ENCODE measurements at regions not wholly inside any gene's neighbourhood (a gene's known extent, or its start where the extent isn't known, plus 50 kb on each side); places are given as distances from the start of the nearest gene placed in this dataset.
"Not testable (repeated sequence)": the region's sequence is repeated elsewhere in the genome, so short reads cannot be mapped to it uniquely, and the experiment has no call there.

DNA sequence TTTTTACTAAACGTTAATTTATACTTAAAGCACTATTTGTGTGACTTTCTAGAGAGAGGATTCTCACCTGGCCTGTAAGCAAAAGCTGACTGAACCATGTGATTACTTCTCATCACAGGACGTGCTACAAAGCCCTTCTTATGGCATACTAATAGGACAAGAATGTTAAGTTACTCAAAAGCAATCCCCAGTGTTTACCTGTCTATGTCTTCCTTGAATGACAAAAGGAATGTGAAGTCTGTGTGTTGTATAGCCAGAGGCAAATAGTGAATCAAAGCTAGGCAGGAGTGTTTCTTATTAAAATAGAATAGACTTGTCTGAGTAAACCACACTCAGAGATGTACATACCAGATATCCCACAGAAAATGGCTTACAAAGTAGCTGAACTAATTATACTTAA is 1465.5 kb downstream of the SUCLG1 start:
- Histone ChIP-seq H3K27ac (ENCODE audit: low read depth, low read length) (no peak overlapping the region), H3K9me3 (ENCODE audit: control insufficient read depth in 1 of 2, low read length in 2 of 2) (no peaks in the 10 kb centered on the region), H3K36me3 (ENCODE audit: insufficient read depth, low read length) (no peaks in the 10 kb centered on the region), H3K27me3 (ENCODE audit: insufficient read depth, low read length) (no peaks in the 10 kb centered on the region), H3K4me1 (ENCODE audit: insufficient read depth, low read length) (no peaks in the 10 kb centered on the region), H3K4me3 (ENCODE audit: low read length in 2 of 2) (no peak overlapping the region)
- Mint-ChIP-seq H3K27ac (no peak overlapping the region), H3K9me3 (peaks cover 0 to 18% (median 4%) of the 10 kb centered on the region in 8 donors), H3K36me3 (no peaks in the 10 kb centered on the region), H3K4me1 (no peaks in the 10 kb centered on the region), H3K27me3 (no peaks in the 10 kb centered on the region), H3K4me3 (no peak overlapping the region)
- intact Hi-C loops (cut with micrococcal nuclease) = no loop called here
- POLR2A ChIA-PET (ENCODE audit: partially characterized antibody) = no interaction called here
- DNase-seq = no peak
- CTCF ChIA-PET (ENCODE audit: partially characterized antibody) = no interaction called here

DNA sequence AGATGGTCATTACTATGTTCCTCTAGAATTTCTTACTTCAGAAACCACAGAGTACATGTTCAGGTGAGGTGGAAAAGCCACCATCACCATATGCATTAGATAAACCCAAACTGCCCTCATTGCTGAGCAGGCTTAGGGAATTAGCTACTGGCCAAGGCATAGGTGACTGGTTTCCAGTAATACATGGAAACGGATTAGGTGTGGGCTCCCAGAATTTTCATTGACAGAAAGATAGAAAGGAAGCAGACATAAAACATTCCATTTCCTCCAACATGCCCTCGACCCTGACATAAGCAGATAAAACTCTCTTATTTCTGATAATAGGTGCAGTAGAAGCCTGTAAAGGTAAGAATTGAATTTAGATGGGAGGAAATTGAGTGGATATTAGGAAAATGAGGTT is 1466.1 kb downstream of the SUCLG1 start:
- Mint-ChIP-seq H3K27ac (no peak overlapping the region), H3K9me3 (peaks cover 0 to 18% (median 4%) of the 10 kb centered on the region in 8 donors), H3K27me3 (no peaks in the 10 kb centered on the region), H3K4me1 (no peaks in the 10 kb centered on the region), H3K4me3 (no peak overlapping the region), H3K36me3 (no peaks in the 10 kb centered on the region)
- Histone ChIP-seq H3K4me3 (ENCODE audit: low read length in 2 of 2) (no peak overlapping the region), H3K4me1 (ENCODE audit: insufficient read depth, low read length) (no peaks in the 10 kb centered on the region), H3K36me3 (ENCODE audit: insufficient read depth, low read length) (no peaks in the 10 kb centered on the region), H3K9me3 (ENCODE audit: control insufficient read depth in 1 of 2, low read length in 2 of 2) (no peaks in the 10 kb centered on the region), H3K27ac (ENCODE audit: low read depth, low read length) (no peak overlapping the region), H3K27me3 (ENCODE audit: insufficient read depth, low read length) (no peaks in the 10 kb centered on the region)
- POLR2A ChIA-PET (ENCODE audit: partially characterized antibody) = no interaction called here
- CTCF ChIA-PET (ENCODE audit: partially characterized antibody) = no interaction called here
- DNase-seq = peak in 1 of 5 donors; percentile 18
- intact Hi-C loops (cut with micrococcal nuclease) = no loop called here

DNA sequence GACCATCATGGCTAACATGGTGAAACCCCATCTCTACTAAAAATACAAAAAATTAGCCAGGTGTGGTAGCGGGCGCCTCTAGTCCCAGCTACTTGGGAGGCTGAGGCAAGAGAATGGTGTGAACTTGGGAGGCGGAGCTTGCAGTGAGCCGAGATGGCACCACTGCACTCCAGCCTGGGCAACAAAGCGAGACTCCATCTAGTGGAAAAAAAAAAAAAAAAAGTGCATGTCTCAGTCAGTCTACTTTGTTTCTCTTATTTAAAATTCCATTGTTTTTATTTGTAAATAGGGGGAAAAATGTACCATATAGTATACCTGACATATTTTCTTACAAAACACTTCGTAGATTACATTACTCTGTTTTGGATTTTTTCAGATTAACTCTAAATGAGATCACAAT is 1471.4 kb downstream of the SUCLG1 start:
- H3K9me3 Mint-ChIP-seq = peaks cover 0 to 25% (median 11%) of the 10 kb centered on the region in 8 donors
- CTCF ChIA-PET (ENCODE audit: partially characterized antibody); H3K27me3 ChIP-seq (ENCODE audit: insufficient read depth, low read length); H3K9me3 ChIP-seq (ENCODE audit: control insufficient read depth in 1 of 2, low read length in 2 of 2); H3K4me1 Mint-ChIP-seq; H3K4me1 ChIP-seq (ENCODE audit: insufficient read depth, low read length); DNase-seq; POLR2A ChIA-PET (ENCODE audit: partially characterized antibody); H3K27ac Mint-ChIP-seq; intact Hi-C loops (cut with micrococcal nuclease); H3K36me3 ChIP-seq (ENCODE audit: insufficient read depth, low read length); H3K27ac ChIP-seq (ENCODE audit: low read depth, low read length); H3K36me3 Mint-ChIP-seq; H3K27me3 Mint-ChIP-seq; H3K4me3 ChIP-seq (ENCODE audit: low read length in 2 of 2); H3K4me3 Mint-ChIP-seq: not testable (repeated sequence)

DNA sequence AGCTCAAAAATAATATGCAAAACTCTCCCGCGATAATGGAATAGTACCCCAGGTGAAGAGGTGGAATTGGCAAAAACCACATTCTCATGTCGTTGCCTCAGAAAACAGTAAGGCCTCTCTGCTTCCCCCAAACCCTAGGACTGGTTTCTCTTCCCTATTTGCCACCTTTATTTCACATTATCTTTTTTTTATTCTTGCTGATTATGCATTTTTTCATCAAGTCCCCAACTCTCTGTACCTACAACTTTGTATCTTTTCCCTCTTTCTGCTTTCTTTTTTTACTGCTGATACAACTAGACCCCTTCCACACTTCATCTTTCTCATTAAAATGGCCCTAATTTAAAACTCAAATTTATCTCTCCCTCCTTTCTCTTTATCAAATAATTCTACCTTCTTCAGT is 1472.2 kb downstream of the SUCLG1 start:
- H3K27ac ChIP-seq (ENCODE audit: low read depth, low read length) = no peak overlapping the region
- no peaks in the 10 kb centered on the region for H3K9me3 ChIP-seq (ENCODE audit: control insufficient read depth in 1 of 2, low read length in 2 of 2)
- no peaks in the 10 kb centered on the region for H3K4me1 Mint-ChIP-seq
- intact Hi-C loops (cut with micrococcal nuclease) = no loop called here
- no peaks in the 10 kb centered on the region for H3K27me3 ChIP-seq (ENCODE audit: insufficient read depth, low read length)
- ChIA-PET POLR2A (ENCODE audit: partially characterized antibody) (no interaction called here), CTCF (ENCODE audit: partially characterized antibody) (no interaction called here)
- no peak overlapping the region for H3K27ac Mint-ChIP-seq
- H3K4me1 ChIP-seq (ENCODE audit: insufficient read depth, low read length) = no peaks in the 10 kb centered on the region
- no peak for DNase-seq
- peaks cover 0 to 28% (median 13%) of the 10 kb centered on the region in 8 donors for H3K9me3 Mint-ChIP-seq
- H3K4me3 Mint-ChIP-seq = no peak overlapping the region
- H3K36me3 Mint-ChIP-seq = no peaks in the 10 kb centered on the region
- no peaks in the 10 kb centered on the region for H3K27me3 Mint-ChIP-seq
- H3K4me3 ChIP-seq (ENCODE audit: low read length in 2 of 2) = no peak overlapping the region
- H3K36me3 ChIP-seq (ENCODE audit: insufficient read depth, low read length) = no peaks in the 10 kb centered on the region

DNA sequence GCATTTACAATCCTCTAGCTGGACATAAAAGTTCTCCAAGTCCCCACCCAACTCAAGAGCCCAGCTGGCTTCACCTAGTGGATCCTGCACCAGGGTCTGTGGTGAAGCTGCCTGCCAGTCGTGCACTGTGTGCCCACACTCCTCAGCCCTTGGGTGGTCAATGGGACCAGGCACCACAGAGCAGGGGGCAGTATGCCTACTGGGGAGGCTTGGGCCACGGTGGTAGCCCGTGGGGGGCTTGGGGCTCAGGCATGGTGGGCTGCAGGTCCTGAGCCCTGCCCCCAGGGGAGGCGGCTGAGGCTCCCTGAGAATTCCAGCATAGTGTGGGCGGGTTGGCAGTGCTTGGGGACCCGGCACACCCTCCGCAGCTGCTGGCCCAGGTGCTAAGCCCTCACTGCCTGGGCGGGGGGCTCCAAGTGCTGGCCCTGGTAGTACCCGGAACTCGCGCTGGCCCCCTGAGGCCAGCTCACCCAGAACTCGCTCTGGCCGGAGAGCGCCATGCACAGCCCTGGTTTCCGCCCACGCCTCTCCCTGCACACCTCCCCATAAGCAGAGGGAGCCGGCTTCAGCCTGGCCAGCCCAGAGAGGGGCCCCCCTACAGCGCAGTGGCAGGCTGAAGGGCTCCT is 1473.4 kb downstream of the SUCLG1 start:
- CTCF ChIA-PET (ENCODE audit: partially characterized antibody) = no interaction called here
- Histone ChIP-seq H3K4me1 (ENCODE audit: insufficient read depth, low read length) (no peaks in the 10 kb centered on the region), H3K27me3 (ENCODE audit: insufficient read depth, low read length) (no peaks in the 10 kb centered on the region), H3K4me3 (ENCODE audit: low read length in 2 of 2) (no peak overlapping the region), H3K36me3 (ENCODE audit: insufficient read depth, low read length) (no peaks in the 10 kb centered on the region), H3K27ac (ENCODE audit: low read depth, low read length) (no peak overlapping the region), H3K9me3 (ENCODE audit: control insufficient read depth in 1 of 2, low read length in 2 of 2) (no peaks in the 10 kb centered on the region)
- Mint-ChIP-seq H3K4me3 (no peak overlapping the region), H3K9me3 (peaks cover 0 to 26% (median 11%) of the 10 kb centered on the region in 8 donors), H3K27ac (no peak overlapping the region), H3K36me3 (no peaks in the 10 kb centered on the region), H3K4me1 (no peaks in the 10 kb centered on the region), H3K27me3 (no peaks in the 10 kb centered on the region)
- intact Hi-C loops (cut with micrococcal nuclease) = no loop called here
- POLR2A ChIA-PET (ENCODE audit: partially characterized antibody) = no interaction called here
- DNase-seq = no peak

DNA sequence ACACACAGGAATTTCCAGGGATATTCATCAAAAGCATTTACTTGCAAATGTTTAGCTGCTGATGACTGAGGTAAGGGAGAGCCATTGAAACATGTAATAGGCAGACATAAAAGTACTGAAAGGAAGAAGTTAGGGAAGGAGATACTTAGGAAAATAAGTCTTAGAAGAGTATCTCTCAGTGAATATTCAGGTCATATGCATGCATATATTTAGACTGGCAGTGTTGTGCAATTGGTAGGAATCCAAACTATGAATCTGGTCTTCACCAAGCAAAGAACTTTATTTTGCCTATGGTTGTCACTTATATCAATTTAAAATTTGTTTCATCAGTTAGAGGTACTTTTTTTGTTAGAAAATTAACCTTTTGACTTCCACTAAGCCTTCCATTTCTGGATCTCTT is 1490.7 kb downstream of the SUCLG1 start:
- no peaks in the 10 kb centered on the region for H3K36me3 Mint-ChIP-seq
- H3K4me3 ChIP-seq (ENCODE audit: low read length in 2 of 2) = no peak overlapping the region
- no peak for DNase-seq
- H3K27ac Mint-ChIP-seq = no peak overlapping the region
- H3K27me3 ChIP-seq (ENCODE audit: insufficient read depth, low read length) = no peaks in the 10 kb centered on the region
- H3K4me1 Mint-ChIP-seq = no peaks in the 10 kb centered on the region
- H3K4me3 Mint-ChIP-seq = no peak overlapping the region
- H3K4me1 ChIP-seq (ENCODE audit: insufficient read depth, low read length) = no peaks in the 10 kb centered on the region
- peaks cover 0 to 11% (median 7%) of the 10 kb centered on the region in 8 donors for H3K9me3 Mint-ChIP-seq
- H3K27ac ChIP-seq (ENCODE audit: low read depth, low read length) = no peak overlapping the region
- POLR2A ChIA-PET (ENCODE audit: partially characterized antibody) = no interaction called here
- CTCF ChIA-PET (ENCODE audit: partially characterized antibody) = no interaction called here
- no peaks in the 10 kb centered on the region for H3K27me3 Mint-ChIP-seq
- H3K9me3 ChIP-seq (ENCODE audit: control insufficient read depth in 1 of 2, low read length in 2 of 2) = no peaks in the 10 kb centered on the region
- no peaks in the 10 kb centered on the region for H3K36me3 ChIP-seq (ENCODE audit: insufficient read depth, low read length)
- intact Hi-C loops (cut with micrococcal nuclease) = no loop called here

DNA sequence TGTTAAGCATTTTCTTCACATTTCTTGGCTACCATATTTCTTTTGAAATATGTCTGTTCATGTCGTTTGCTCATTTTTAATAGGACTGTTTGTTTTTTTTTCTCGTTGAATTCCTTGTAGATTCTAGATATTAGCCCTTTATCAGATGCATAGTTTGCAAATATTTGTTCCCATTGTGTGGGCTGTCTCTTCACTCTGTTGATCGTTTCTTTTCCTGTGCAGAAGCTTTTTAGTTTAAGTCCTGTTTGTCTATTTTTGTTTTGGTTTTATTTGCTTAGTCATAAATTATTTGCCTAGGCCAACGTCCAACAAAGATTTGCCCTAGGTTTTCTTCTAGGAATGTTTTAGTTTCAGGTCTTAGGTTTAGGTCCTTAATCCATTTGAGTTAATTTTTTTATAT is 1494.7 kb downstream of the SUCLG1 start:
- intact Hi-C loops (cut with micrococcal nuclease) = no loop called here
- ChIA-PET POLR2A (ENCODE audit: partially characterized antibody) (no interaction called here), CTCF (ENCODE audit: partially characterized antibody) (no interaction called here)
- H3K27ac Mint-ChIP-seq = no peak overlapping the region
- no peaks in the 10 kb centered on the region for H3K9me3 ChIP-seq (ENCODE audit: control insufficient read depth in 1 of 2, low read length in 2 of 2)
- H3K9me3 Mint-ChIP-seq = peaks cover 0 to 11% (median 5%) of the 10 kb centered on the region in 8 donors
- no peak overlapping the region for H3K4me3 ChIP-seq (ENCODE audit: low read length in 2 of 2)
- DNase-seq = no peak
- no peaks in the 10 kb centered on the region for H3K36me3 ChIP-seq (ENCODE audit: insufficient read depth, low read length)
- H3K27me3 ChIP-seq (ENCODE audit: insufficient read depth, low read length) = no peaks in the 10 kb centered on the region
- no peaks in the 10 kb centered on the region for H3K36me3 Mint-ChIP-seq
- H3K4me1 ChIP-seq (ENCODE audit: insufficient read depth, low read length) = no peaks in the 10 kb centered on the region
- no peak overlapping the region for H3K4me3 Mint-ChIP-seq
- H3K4me1 Mint-ChIP-seq = no peaks in the 10 kb centered on the region
- H3K27me3 Mint-ChIP-seq = no peaks in the 10 kb centered on the region
- no peak overlapping the region for H3K27ac ChIP-seq (ENCODE audit: low read depth, low read length)

DNA sequence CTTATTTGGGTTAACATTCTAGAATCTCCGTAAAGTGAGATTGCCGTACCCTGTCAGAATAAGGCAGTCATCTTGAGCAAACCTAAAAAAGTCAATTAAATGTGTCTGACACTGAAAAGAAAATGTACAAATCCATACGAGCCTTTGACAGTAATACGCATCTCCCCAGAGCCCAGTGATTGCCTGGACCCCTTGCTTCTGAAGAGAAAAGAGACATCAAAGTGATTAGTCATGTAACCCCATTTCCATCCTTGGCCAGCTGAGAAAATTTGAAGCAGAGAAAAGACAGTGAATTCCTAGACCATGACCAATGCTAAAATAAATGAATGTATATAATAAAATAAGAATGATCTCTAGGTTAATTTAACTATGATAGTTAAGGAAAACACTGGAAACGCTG is 1499.4 kb downstream of the SUCLG1 start:
- no peak for DNase-seq
- POLR2A ChIA-PET (ENCODE audit: partially characterized antibody) = no interaction called here

More for the DNA sequence above, 1499.4 kb downstream of the SUCLG1 start:
- CTCF ChIA-PET (ENCODE audit: partially characterized antibody) = no interaction called here
- Mint-ChIP-seq H3K9me3 (peaks cover 0 to 7% (median 3%) of the 10 kb centered on the region in 8 donors), H3K36me3 (no peaks in the 10 kb centered on the region), H3K27ac (no peak overlapping the region), H3K27me3 (no peaks in the 10 kb centered on the region), H3K4me3 (peak overlapping the region in 1 of 8 donors; percentile 41), H3K4me1 (no peaks in the 10 kb centered on the region)
- Histone ChIP-seq H3K9me3 (ENCODE audit: control insufficient read depth in 1 of 2, low read length in 2 of 2) (no peaks in the 10 kb centered on the region), H3K36me3 (ENCODE audit: insufficient read depth, low read length) (no peaks in the 10 kb centered on the region), H3K4me1 (ENCODE audit: insufficient read depth, low read length) (no peaks in the 10 kb centered on the region), H3K27me3 (ENCODE audit: insufficient read depth, low read length) (no peaks in the 10 kb centered on the region), H3K27ac (ENCODE audit: low read depth, low read length) (no peak overlapping the region), H3K4me3 (ENCODE audit: low read length in 2 of 2) (no peak overlapping the region)
- intact Hi-C loops (cut with micrococcal nuclease) = no loop called here

All from CD4-positive, alpha-beta memory T cell (primary cell).